IMR-90 (cell line): ENCODE measurements at regions not wholly inside any gene's neighbourhood (a gene's known extent, or its start where the extent isn't known, plus 50 kb on each side); places are given as distances from the start of the nearest gene placed in this dataset.

Source experiments
- ATAC-seq: fragments of 200-7000 bp; cut with Tn5 transposase; 2 replicates; pipeline ENCODE4 v1.9.1; 2020; ENCODE audit warnings: low read depth, mild to moderate bottlenecking, moderate library complexity
- BruUV-seq: library from RNA; stranded (reverse); fragments of 400-500 nt; replicated peaks from 2 replicates; lab custom pipeline; 2021; lab: Mats Ljungman, UMichigan
- CTCF ChIA-PET: fragments of 300-600 bp; formaldehyde crosslinking; extraction: SDS; loops from one replicate; lab custom pipeline; 2021; ENCODE audit warnings: antibody characterized with exemption; lab: Yijun Ruan, JAX
- POLR2A ChIA-PET: fragments of 300-600 bp; sonication (Branson Sonifier 250); formaldehyde crosslinking; loops from one replicate; lab custom pipeline; 2022; ENCODE audit warnings: antibody characterized with exemption; ENCODE audit not compliant: unreplicated experiment; lab: Charles Lee
- DNase-seq: peaks from one replicate; pipeline ENCODE4 v3.0.0; 2013
- H2AFZ ChIP-seq: replicated peaks from 2 replicates; pipeline ENCODE3; 2013; ENCODE audit warnings: low read length, mild to moderate bottlenecking; ENCODE audit not compliant: poor library complexity
- H2AK5ac ChIP-seq: 2 replicates; pipeline ENCODE4 v1.6.1; 2013; ENCODE audit warnings: low read depth, low read length, inconsistent platforms
- H2AK9ac ChIP-seq: replicated peaks from 2 replicates; pipeline ENCODE3; 2013; ENCODE audit warnings: mild to moderate bottlenecking, low read depth, low read length, moderate library complexity; ENCODE audit not compliant: poor library complexity
- H2BK120ac ChIP-seq: 2 replicates; pipeline ENCODE4 v1.6.1; 2013; ENCODE audit warnings: low read depth, low read length, inconsistent platforms
- H2BK15ac ChIP-seq: 3 replicates; pipeline ENCODE4 v1.6.1; 2013; ENCODE audit warnings: low read depth, low read length, inconsistent platforms
- H2BK20ac ChIP-seq: 2 replicates; pipeline ENCODE4 v1.6.1; 2013; ENCODE audit warnings: low read depth, mild to moderate bottlenecking, inconsistent platforms, low read length, moderate library complexity
- H2BK5ac ChIP-seq: 2 replicates; pipeline ENCODE4 v1.6.1; 2013; ENCODE audit warnings: mild to moderate bottlenecking, low read depth, low read length, inconsistent platforms; ENCODE audit not compliant: poor library complexity, severe bottlenecking
- H3K14ac ChIP-seq: replicated peaks from 2 replicates; pipeline ENCODE4 v1.6.1; 2013; ENCODE audit warnings: low read depth, low read length, inconsistent platforms
- H3K18ac ChIP-seq: 2 replicates; pipeline ENCODE4 v1.6.1; 2013; ENCODE audit warnings: low read depth, low read length, control low read depth
- H3K23ac ChIP-seq: 2 replicates; pipeline ENCODE4 v1.6.1; 2013; ENCODE audit warnings: low read depth, low read length, inconsistent platforms
- H3K27ac ChIP-seq: 2 replicates; pipeline ENCODE4 v1.5.1; 2013; ENCODE audit warnings: mild to moderate bottlenecking, control low read depth, low read length; ENCODE audit not compliant: insufficient read depth
- H3K27me3 ChIP-seq: 2 replicates; pipeline ENCODE4 v1.6.1; 2013; ENCODE audit warnings: low read length; ENCODE audit not compliant: control insufficient read depth, insufficient read depth
- H3K36me3 ChIP-seq: 2 replicates; pipeline ENCODE4 v1.6.1; 2013; ENCODE audit warnings: low read length, mixed read lengths; ENCODE audit not compliant: control insufficient read depth, insufficient read depth
- H3K4ac ChIP-seq: 2 replicates; pipeline ENCODE4 v1.6.1; 2013; ENCODE audit warnings: low read depth, low read length, inconsistent platforms
- H3K4me1 ChIP-seq: 2 replicates; pipeline ENCODE4 v1.6.1; 2013; ENCODE audit warnings: low read length, mixed read lengths; ENCODE audit not compliant: control insufficient read depth, insufficient read depth
- H3K4me2 ChIP-seq: 2 replicates; pipeline ENCODE4 v1.6.1; 2013; ENCODE audit warnings: low read depth, mild to moderate bottlenecking, control low read depth, low read length, moderate library complexity
- H3K4me3 ChIP-seq: 2 replicates; pipeline ENCODE4 v1.5.1; 2013; ENCODE audit warnings: low read depth, mild to moderate bottlenecking, control low read depth, low read length, moderate library complexity; ENCODE audit not compliant: insufficient read depth
- H3K56ac ChIP-seq: 2 replicates; pipeline ENCODE4 v1.6.1; 2013; ENCODE audit warnings: low read length, inconsistent platforms; ENCODE audit not compliant: insufficient read depth; ENCODE audit errors: extremely low read depth
- H3K79me1 ChIP-seq, 2 experiments: 2 replicates each; pipeline ENCODE4 v1.6.1; 2013; ENCODE audit warnings: low read length in 2 of 2, inconsistent platforms in 1 of 2, low read depth in 1 of 2
- H3K9ac ChIP-seq: 2 replicates; pipeline ENCODE4 v1.6.1; 2013; ENCODE audit warnings: low read depth, low read length, control low read depth
- H3K9me1 ChIP-seq: 2 replicates; pipeline ENCODE4 v1.6.1; 2013; ENCODE audit warnings: low read length, inconsistent platforms; ENCODE audit not compliant: insufficient read depth
- H3K9me3 ChIP-seq: 2 replicates; pipeline ENCODE4 v1.6.1; 2013; ENCODE audit warnings: low read length; ENCODE audit not compliant: control insufficient read depth, insufficient read depth
- H4K20me1 ChIP-seq: 2 replicates; pipeline ENCODE4 v1.6.1; 2013; ENCODE audit warnings: low read length, inconsistent platforms; ENCODE audit not compliant: insufficient read depth
- H4K5ac ChIP-seq: 2 replicates; pipeline ENCODE4 v1.6.1; 2013; ENCODE audit warnings: mild to moderate bottlenecking, low read depth, low read length, control low read depth
- H4K8ac ChIP-seq, 2 experiments: 2 replicates each; pipeline ENCODE4 v1.6.1; 2013; ENCODE audit warnings: low read depth in 2 of 2, low read length in 2 of 2, control low read depth in 1 of 2, inconsistent platforms in 1 of 2
- H4K91ac ChIP-seq: 2 replicates; pipeline ENCODE4 v1.6.1; 2013; ENCODE audit warnings: low read depth, low read length, inconsistent platforms; ENCODE audit not compliant: insufficient read depth
- BHLHE40 ChIP-seq: fragments of 150-350 bp; IDR thresholded peaks from 2 replicates; pipeline ENCODE4 v1.6.1; 2016; ENCODE audit warnings: mild to moderate bottlenecking, low read depth, low read length
- CEBPB ChIP-seq: IDR thresholded peaks from 2 replicates; pipeline ENCODE4 v1.6.1; 2012; ENCODE audit warnings: low read depth, low read length, improper control_type of control experiment
- CHD1 ChIP-seq: IDR thresholded peaks from 2 replicates; pipeline ENCODE4 v1.6.1; 2012; ENCODE audit warnings: low read depth, low read length, improper control_type of control experiment
- CTCF ChIP-seq: conservative IDR thresholded peaks from 2 replicates; pipeline ENCODE4 v1.5.1; 2012; ENCODE audit warnings: mild to moderate bottlenecking, low read depth, low read length, improper control_type of control experiment
- ELK1 ChIP-seq: fragments of 150-350 bp; IDR thresholded peaks from 2 replicates; pipeline ENCODE4 v1.6.1; 2016; ENCODE audit warnings: low read depth, mild to moderate bottlenecking, low read length, moderate library complexity, borderline replicate concordance
- FOS ChIP-seq: fragments of 150-350 bp; IDR thresholded peaks from 2 replicates; pipeline ENCODE4 v1.6.1; 2016; ENCODE audit warnings: low read depth, low read length
- MAFK ChIP-seq: IDR thresholded peaks from 2 replicates; pipeline ENCODE4 v1.6.1; 2012; ENCODE audit warnings: low read depth, low read length, improper control_type of control experiment
- MXI1 ChIP-seq: IDR thresholded peaks from 2 replicates; pipeline ENCODE4 v1.6.1; 2012; ENCODE audit warnings: low read depth, mild to moderate bottlenecking, low read length, moderate library complexity, borderline replicate concordance
- NFE2L2 ChIP-seq: fragments of 150-350 bp; IDR thresholded peaks from 2 replicates; pipeline ENCODE4 v1.6.1; 2016; ENCODE audit warnings: low read depth, mild to moderate bottlenecking, low read length
- POLR2A ChIP-seq: IDR thresholded peaks from 2 replicates; pipeline ENCODE4 v1.6.1; 2012; ENCODE audit warnings: mild to moderate bottlenecking, low read depth, low read length
- RAD21 ChIP-seq: IDR thresholded peaks from 2 replicates; pipeline ENCODE4 v1.6.1; 2012; ENCODE audit warnings: low read length, improper control_type of control experiment
- RCOR1 ChIP-seq: IDR thresholded peaks from 2 replicates; pipeline ENCODE4 v1.6.1; 2012; ENCODE audit warnings: mild to moderate bottlenecking, low read length, improper control_type of control experiment; ENCODE audit not compliant: insufficient replicate concordance
- RFX5 ChIP-seq: IDR thresholded peaks from 2 replicates; pipeline ENCODE4 v1.8.0; 2012; ENCODE audit warnings: low read depth, mild to moderate bottlenecking, low read length, moderate library complexity
- SMC3 ChIP-seq: fragments of 150-350 bp; IDR thresholded peaks from 2 replicates; pipeline ENCODE4 v1.6.1; 2016; ENCODE audit warnings: low read depth, mild to moderate bottlenecking, antibody characterized with exemption, low read length, moderate library complexity
- USF2 ChIP-seq: fragments of 150-350 bp; IDR thresholded peaks from 2 replicates; pipeline ENCODE4 v1.6.1; 2017; ENCODE audit warnings: mild to moderate bottlenecking, antibody characterized with exemption, low read length, low read depth
- WGBS, 2 experiments: methylation state at CpG; one replicate each; pipeline versions ENCODE4 v1.1.5 to v1.1.7; 2013; ENCODE audit warnings: missing lambda C conversion rate in 2 of 2; ENCODE audit not compliant: insufficient read length in 1 of 2; ENCODE audit errors: extremely low coverage in 2 of 2; 5-methylcytosine and 5-hydroxymethylcytosine counted together
- dilution Hi-C: fragments of 300-500 bp; cut with HindIII; formaldehyde crosslinking; loops from one replicate; pipeline ENCODE4 v1.14.3; 2018; ENCODE audit warnings: low sequenced_read_pairs; ENCODE audit not compliant: unreplicated experiment
- in situ Hi-C: fragments of 300-500 bp; cut with MboI; formaldehyde crosslinking; loops from 3 replicates; pipeline ENCODE4 v1.14.3; 2019; ENCODE audit warnings: low sequenced_read_pairs, inconsistent platforms, mixed read lengths
- intact Hi-C: fragments of 100-400 bp; cut with micrococcal nuclease; formaldehyde crosslinking; loops from 2 replicates; pipeline ENCODE4 v1.10.0; 2022

GRCh38 chr3:159208050-159208449 is 406.2 kb downstream of the MFSD1 start:
- Histone ChIP-seq H3K79me1 (no peaks in the 10 kb centered on the region), H3K4me1 (no peaks in the 10 kb centered on the region), H2BK120ac (no peak overlapping the region), H3K9ac (no peak overlapping the region), H4K8ac (no peak overlapping the region), H2BK15ac (no peak overlapping the region), H3K9me1 (no peaks in the 10 kb centered on the region), H3K4me2 (no peak overlapping the region), H3K23ac (no peak overlapping the region), H3K27ac (no peak overlapping the region), H4K20me1 (no peaks in the 10 kb centered on the region), H3K4ac (no peak overlapping the region), H3K18ac (no peak overlapping the region), H4K91ac (no peak overlapping the region), H3K9me3 (no peaks in the 10 kb centered on the region), H3K4me3 (no peak overlapping the region), H2BK20ac (no peak overlapping the region), H3K56ac (no peak overlapping the region), H3K36me3 (no peaks in the 10 kb centered on the region), H2BK5ac (no peak overlapping the region), H3K27me3 (no peaks in the 10 kb centered on the region; the same call in 1 of the 2 replicates), H2AK9ac (no peak overlapping the region), H2AFZ (no peak overlapping the region), H4K5ac (no peak overlapping the region), H3K14ac (no peak overlapping the region), H2AK5ac (no peak overlapping the region)
- in situ Hi-C loops (no loop called here), dilution Hi-C loops (no loop called here), intact Hi-C loops (no loop called here)
- ChIA-PET POLR2A (no interaction called here), CTCF (no interaction called here)
- TF ChIP-seq RCOR1, result no peak
- TF ChIP-seq CTCF, result no peak
- TF ChIP-seq SMC3, result no peak
- TF ChIP-seq POLR2A, result no peak
- TF ChIP-seq MAFK, result no peak
- TF ChIP-seq NFE2L2, result no peak
- TF ChIP-seq BHLHE40, result no peak
- no peak for TF ChIP-seq USF2
- TF ChIP-seq RAD21, result no peak
- no peak for TF ChIP-seq MXI1
- no peak for TF ChIP-seq CHD1
- TF ChIP-seq FOS, result no peak
- no peak for TF ChIP-seq RFX5
- no peak for TF ChIP-seq CEBPB
- no peak for TF ChIP-seq ELK1
- BruUV-seq, result no TSS peak
- WGBS, 2 experiments, result no CpG with 5 or more reads among the region's 2 CpGs
- no peak for DNase-seq
- ATAC-seq, result no peak
